ENCODE measurements at regions not wholly inside any gene's neighbourhood (a gene's known extent, or its start where the extent isn't known, plus 50 kb on each side); places are given as distances from the start of the nearest gene placed in this dataset.
"Not testable (repeated sequence)": the region's sequence is repeated elsewhere in the genome, so short reads cannot be mapped to it uniquely, and the experiment has no call there.

- DNase-seq, result peak; percentile 24
These were observed 88.1 kb upstream of the RET start for GRCh38 chr10:42988517-42989395.

GRCh38 chr10:42989481-42989921 is 87.4 kb upstream of the RET start:
- DNase-seq, result peak; percentile 11

GRCh38 chr10:42990016-42990720 is 86.7 kb upstream of the RET start:
- DNase-seq, result peak; percentile 10

- DNase-seq, result no peak
These were observed 86.0 kb upstream of the RET start for GRCh38 chr10:42990721-42991441.

- DNase-seq, result peak; percentile 7
These were observed 85.3 kb upstream of the RET start for GRCh38 chr10:42991442-42992098.

GRCh38 chr10:42992156-42992956 is 84.5 kb upstream of the RET start:
- peak; percentile 4 for DNase-seq

- peak; percentile 11 for DNase-seq
These were observed 83.9 kb upstream of the RET start for GRCh38 chr10:42992957-42993390.

GRCh38 chr10:42994909-42995308 is 82.0 kb upstream of the RET start:
- not testable (repeated sequence) for DNase-seq

GRCh38 chr10:42995537-42995936 is 81.3 kb upstream of the RET start:
- DNase-seq, result no peak

GRCh38 chr10:42996588-42996987 is 80.3 kb upstream of the RET start:
- DNase-seq, result no peak

GRCh38 chr10:42997151-42997848 is 79.6 kb upstream of the RET start:
- DNase-seq, result peak; percentile 10

GRCh38 chr10:42997849-42998165 is 79.1 kb upstream of the RET start:
- no peak for DNase-seq

- peak; percentile 7 for DNase-seq
These were observed 78.1 kb upstream of the RET start for GRCh38 chr10:42998481-42999384.

GRCh38 chr10:42999385-43000020 is 77.4 kb upstream of the RET start:
- DNase-seq, result no peak

GRCh38 chr10:43000021-43000411 is 76.9 kb upstream of the RET start:
- no peak for DNase-seq

GRCh38 chr10:43000651-43001426 is 76.0 kb upstream of the RET start:
- no peak for DNase-seq

GRCh38 chr10:43001427-43001795 is 75.5 kb upstream of the RET start:
- DNase-seq, result no peak

GRCh38 chr10:43002596-43002995 is 74.3 kb upstream of the RET start:
- no peak for DNase-seq

GRCh38 chr10:43006490-43006889 is 70.4 kb upstream of the RET start:
- no peak for DNase-seq

Data from activated CD8-positive, alpha-beta memory T cell treated with anti-CD3 and anti-CD28 coated beads, Interleukin-2, amount 50 U/mL, for 4 hours (primary cell).